HG03520 (cell line): ENCODE measurements at regions not wholly inside any gene's neighbourhood (a gene's known extent, or its start where the extent isn't known, plus 50 kb on each side); places are given as distances from the start of the nearest gene placed in this dataset.
"Not testable (repeated sequence)": the region's sequence is repeated elsewhere in the genome, so short reads cannot be mapped to it uniquely, and the experiment has no call there.

Source experiments
- ATAC-seq: cut with Tn5 transposase; IDR thresholded peaks from one replicate; pipeline ENCODE4 v1.9.1; 2021; ENCODE audit warnings: mild to moderate bottlenecking, moderate library complexity; ENCODE audit not compliant: unreplicated experiment

GRCh38 chr7:25069900-25070443 lies 55.1 kb downstream of the CYCS start:
- no peak for ATAC-seq

- ATAC-seq: no peak
These were observed 56.4 kb downstream of the CYCS start for GRCh38 chr7:25068502-25069213.

DNA sequence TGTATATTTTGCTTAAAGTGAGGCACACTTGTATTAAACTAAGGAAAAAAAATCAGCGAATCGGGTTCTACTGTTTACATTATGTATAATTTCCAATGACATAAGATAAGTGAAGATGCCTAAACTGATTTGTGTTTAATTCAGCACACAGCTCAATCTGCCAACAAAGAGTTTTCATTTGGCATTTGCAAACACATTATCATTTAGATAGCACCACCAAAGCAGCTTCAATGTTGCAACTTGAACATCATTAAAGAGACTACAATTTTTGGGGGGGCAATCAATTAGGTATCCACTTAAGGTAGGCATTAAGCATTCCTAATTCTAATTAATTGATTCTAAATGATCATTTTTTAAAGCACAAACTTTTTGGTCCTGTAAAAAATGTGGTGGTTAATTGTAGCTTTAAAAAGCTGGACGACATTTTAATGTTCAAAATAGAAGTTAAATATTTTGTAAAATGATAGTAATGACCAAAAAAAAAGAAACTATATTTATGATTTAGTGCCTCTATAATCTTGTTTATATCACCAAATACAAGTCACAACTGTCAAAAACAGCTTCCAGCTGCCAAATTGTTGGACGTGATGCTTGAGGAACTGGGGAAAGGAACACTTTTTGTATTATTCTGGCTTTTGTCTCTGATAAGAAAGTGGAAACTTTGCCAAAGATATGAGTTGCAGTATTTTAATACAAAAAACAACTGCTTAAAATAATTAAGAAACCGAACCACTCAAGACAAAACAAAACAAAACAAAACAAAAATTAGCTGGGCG lies 57.1 kb downstream of the CYCS start:
- ATAC-seq: no peak

DNA sequence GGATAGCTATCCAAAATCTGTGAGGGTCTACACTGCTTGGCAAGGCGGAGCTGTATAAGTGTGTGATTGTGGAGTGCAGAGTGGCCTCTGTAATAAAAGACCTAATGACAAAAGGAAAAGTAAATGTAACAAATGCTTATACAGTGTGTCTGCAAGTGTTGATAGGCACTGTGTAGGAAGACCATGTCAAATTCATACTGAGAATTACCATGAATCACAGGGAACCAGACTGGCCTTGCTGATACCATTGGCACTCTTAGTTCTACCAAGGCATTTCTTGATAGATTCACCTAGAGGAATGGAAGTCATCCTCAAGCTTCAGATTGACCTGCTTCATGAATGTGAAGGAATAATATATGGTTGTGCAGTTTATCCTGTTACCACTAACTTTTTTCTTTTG lies 58.8 kb downstream of the CYCS start:
- no peak for ATAC-seq

DNA sequence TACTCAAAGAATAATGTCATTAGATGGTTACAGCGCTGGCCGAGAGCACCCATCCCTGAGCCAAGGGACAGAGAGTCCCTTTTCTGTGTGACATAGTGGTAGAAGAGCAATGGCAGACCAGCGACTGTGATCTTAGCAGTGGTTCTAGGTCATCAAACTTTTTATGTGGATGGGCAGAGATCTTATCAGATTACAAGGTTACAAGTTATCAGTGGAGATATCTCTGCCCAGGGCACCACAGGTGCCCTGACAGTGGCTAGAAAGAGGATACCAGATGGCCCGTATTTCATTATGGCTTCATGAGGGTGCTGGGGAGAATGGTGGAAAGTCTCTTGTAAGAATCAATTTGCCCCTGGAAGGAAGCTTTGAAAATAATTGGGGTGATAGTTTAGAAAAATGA lies 62.7 kb downstream of the CYCS start:
- ATAC-seq: no peak

- no peak for ATAC-seq
These were observed 64.5 kb downstream of the CYCS start for GRCh38 chr7:25060487-25061055.

DNA sequence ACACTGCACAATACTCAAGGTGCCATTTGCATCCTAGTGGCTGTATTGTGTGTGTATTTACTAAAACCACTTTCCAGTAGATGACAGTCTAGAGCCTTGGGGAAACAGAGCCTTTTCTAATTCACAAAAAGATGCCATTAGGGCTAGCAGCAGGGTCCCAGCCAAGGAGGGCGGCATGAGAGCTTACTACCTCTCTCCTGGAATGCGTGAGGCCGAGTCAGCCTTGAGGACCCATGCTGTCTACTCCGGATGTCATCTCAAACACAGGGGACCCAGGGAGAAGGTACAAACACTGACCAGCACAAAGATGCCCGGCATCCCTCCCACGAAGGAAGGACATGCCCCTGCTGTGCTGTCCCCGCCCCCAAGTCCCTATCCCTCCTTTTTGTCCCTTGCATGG lies 65.5 kb downstream of the CYCS start:
- no peak for ATAC-seq

DNA sequence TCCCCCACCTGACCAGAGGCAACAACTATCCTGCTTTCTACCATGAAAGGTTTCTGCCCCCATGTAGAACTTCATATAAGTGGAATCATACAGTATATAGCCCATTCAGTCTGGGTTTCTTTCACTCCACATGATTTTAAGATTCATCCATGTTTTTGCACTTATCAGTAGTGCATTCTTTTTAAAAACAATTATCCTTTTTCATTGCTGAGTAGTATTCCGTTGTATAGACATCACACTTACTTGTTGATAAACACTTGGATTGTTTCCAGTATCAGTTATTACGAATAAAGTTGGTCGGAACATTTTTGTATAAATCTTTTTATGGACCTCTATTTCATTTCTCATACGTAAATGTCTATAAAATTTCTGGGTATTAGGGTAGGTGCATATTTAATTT lies 68.7 kb downstream of the CYCS start:
- no peak for ATAC-seq

DNA sequence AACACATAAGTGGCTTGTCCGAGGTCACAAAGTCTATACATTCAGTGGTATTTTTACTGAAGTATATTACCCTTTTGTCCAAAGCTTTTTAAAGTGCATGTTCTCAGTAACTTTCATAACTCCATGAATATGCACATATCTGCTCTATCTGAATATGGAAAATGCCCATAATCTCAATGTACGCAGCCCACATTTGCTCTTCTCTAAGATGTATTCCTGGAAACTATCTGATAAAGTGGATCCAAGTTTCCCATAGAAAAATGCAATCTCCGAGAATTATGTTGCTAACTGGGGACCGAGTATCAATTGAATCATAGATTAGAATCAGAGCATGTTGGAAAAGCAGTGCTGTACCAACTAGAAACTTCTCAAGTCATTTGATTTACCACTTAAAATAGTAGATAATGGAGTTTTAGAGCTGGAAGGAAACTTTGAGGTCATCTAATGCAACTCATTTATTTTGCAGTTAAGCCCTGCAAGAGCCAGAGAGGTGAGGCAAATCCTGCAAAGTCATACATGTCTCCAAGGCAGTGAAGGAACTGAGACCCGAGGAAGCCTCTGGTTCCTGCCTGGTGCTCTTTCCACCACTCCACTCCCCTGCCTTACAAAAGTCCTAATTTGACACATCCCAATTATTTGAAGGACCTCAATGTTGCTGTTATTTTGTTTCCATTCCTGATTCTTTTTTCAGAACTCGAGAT lies 69.4 kb downstream of the CYCS start:
- no peak for ATAC-seq

- no peak for ATAC-seq
These were observed 70.1 kb downstream of the CYCS start for GRCh38 chr7:25054819-25055519.

DNA sequence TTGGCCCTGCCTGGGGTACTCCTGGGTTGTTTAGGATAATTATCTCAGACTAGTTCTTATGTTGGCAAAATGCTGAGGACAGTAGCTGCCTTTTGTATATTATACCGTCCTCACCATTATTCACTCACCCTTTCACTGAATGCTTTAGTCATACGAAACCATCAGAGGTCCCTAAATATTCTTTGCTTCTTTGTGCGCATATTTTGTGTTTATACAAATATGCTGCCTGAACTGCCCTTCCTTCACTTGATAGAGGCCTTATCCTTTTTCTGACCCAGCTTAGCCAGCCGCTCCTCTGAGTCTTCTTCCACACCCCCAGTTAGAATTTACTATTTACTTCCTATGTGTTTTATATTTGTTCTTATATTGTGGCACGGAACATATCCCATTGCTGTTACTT lies 70.2 kb upstream of the OSBPL3 start:
- no peak for ATAC-seq

- ATAC-seq: no peak
These were observed 68.5 kb upstream of the OSBPL3 start for GRCh38 chr7:25048444-25048834.

DNA sequence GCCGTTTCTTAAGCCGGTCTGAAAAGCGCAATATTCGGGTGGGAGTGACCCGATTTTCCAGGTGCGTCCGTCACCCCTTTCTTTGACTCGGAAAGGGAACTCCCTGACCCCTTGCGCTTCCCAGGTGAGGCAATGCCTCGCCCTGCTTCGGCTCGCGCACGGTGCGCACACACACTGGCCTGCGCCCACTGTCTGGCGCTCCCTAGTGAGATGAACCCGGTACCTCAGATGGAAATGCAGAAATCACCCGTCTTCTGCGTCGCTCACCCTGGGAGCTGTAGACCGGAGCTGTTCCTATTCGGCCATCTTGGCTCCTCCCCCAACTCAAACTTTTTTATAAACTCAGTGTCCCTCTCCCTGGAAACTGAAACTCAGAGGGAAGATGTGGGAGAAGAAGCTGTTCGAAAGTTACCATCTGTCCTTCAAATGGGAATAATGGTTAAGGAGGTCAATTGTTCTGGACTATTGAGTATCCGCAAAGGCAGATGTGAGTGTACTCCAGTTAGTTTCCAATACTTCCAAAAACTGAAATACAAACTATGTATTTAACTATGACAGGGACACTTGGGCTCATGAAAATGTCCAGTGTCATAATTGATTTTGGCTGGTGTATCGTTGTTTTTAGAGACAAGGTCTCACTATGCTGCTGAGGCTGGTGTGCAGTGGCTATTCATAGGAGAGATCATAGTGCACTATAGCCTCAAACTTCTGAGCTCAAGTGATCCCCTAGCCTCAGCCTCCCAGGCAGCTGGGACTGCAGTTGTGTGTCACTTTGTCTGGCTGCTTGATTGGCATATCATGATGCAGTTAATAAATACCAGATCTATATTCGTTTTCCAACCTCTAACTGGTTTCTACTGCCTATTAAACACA lies 67.8 kb upstream of the OSBPL3 start:
- ATAC-seq: not testable (repeated sequence)

DNA sequence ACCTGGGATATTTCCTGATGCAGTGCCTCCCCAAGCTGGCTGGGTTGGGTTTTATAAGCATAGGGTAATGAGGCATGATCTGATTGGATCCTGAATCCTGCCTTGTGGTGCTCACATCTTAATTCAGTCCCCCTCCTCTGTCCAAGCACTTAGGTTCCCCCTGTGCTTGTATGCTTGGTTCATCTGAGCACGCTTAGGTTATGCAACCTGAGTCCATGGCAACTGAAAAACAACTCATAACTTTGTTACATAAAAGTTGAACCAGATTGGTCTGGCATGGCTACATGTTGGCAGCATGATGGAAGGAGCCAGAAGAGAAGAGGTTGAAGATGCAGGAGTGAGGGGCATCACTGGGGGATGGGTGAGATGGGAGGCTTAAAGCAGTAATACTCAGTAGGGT lies 57.3 kb upstream of the OSBPL3 start:
- no peak for ATAC-seq

GRCh38 chr7:25035274-25035673 lies 55.3 kb upstream of the OSBPL3 start:
- ATAC-seq: no peak

DNA sequence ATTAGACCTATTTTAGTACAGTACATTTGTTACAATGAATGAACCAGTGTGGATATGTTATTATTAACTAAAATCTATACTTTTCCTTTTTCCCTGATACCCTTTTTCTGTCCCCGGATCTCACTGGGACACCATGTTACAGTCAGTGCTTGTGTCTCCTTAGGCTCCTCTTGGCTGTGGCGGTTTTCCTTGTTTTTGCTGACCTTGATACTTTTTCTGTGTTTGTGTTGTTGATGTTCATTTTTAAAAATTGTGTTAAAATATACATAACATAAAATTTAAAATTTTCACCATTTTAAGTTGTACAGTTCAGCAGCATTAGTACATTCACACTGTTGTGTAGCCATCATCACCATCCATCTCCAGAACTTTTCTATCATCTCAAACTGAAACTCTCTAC lies 54.2 kb upstream of the OSBPL3 start:
- ATAC-seq: no peak

DNA sequence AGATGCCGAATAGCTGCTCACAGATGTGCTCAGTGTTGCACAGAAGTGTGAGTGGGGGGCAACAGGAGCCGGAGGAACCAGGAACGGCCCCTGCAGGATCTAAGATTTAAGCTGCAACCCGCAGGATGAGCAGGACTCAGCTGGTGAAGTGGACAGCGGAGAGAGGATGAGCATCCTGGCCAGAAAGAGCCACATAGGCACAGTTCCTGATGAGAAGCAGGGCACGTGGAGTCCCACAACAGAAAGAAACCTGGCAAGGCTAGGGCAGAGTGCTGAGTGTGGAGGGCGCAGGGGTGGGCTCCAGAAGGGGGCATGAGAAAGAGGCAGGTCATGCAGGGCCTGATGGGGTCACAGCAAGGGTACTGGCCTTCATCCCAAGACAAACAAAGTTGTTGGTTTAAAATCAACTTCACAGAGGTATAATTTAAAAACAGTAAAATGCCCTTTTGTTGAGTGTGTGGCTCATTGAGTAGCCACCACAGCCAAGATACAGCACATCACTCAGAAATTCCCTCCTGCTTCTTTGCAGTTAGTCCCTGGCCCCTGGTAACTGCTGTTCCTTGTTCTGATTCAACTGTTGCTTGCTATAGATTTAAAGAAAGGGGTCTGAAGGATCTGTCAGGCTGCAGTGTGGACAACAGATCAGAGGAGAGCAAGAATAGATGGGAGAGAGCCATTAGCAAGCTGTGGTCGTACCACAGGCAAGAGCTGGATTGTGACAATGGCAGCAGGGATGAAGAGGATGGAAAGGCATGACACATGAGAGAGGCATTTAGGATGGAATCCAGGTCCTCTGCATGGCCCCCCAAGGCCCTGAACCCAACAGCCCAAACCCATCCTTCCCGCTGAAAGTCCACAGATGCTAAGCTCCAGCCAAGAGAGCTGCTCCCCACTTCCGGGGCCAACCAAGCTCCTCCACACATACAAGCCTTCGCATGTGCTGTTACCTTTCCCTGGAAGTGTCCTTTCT lies 53.1 kb upstream of the OSBPL3 start:
- no peak for ATAC-seq

GRCh38 chr7:25031432-25031831 lies 51.5 kb upstream of the OSBPL3 start:
- peak; percentile 33 for ATAC-seq

GRCh38 chr7:25031007-25031406 lies 51.0 kb upstream of the OSBPL3 start:
- ATAC-seq: peak; percentile 88
